GM23338 (cell line): ENCODE measurements at regions not wholly inside any gene's neighbourhood (a gene's known extent, or its start where the extent isn't known, plus 50 kb on each side); places are given as distances from the start of the nearest gene placed in this dataset.

Experiments used
- ATAC-seq: fragments of 200-7000 bp; cut with Tn5 transposase; 3 replicates; pipeline ENCODE4 v1.9.1; 2020
- DNase-seq: peaks from one replicate; pipeline ENCODE4 v3.0.0-alpha.2; 2015; ENCODE audit warnings: low spot score
- H2AFZ ChIP-seq: fragments of 200-600 bp; sonication (generic); 2 replicates; pipeline ENCODE4 v1.8.0; 2016; ENCODE audit warnings: antibody characterized with exemption, mild to moderate bottlenecking, moderate library complexity
- H3F3A ChIP-seq: fragments of 200-600 bp; sonication (generic); replicated peaks from 2 replicates; pipeline ENCODE4 v1.8.0; 2017; ENCODE audit warnings: antibody characterized with exemption, mixed run types, low read depth
- H3K27ac ChIP-seq: fragments of 200-600 bp; sonication (generic); 2 replicates; pipeline ENCODE4 v1.6.1; 2016; ENCODE audit warnings: low read depth
- H3K27me3 ChIP-seq: fragments of 200-600 bp; sonication (generic); 2 replicates; pipeline ENCODE4 v1.8.0; 2016; ENCODE audit warnings: mild to moderate bottlenecking, mixed run types, moderate library complexity; ENCODE audit not compliant: insufficient read depth
- H3K36me3 ChIP-seq: fragments of 200-600 bp; sonication (generic); 2 replicates; pipeline ENCODE4 v1.8.0; 2016; ENCODE audit warnings: mild to moderate bottlenecking; ENCODE audit not compliant: insufficient read depth
- H3K4me1 ChIP-seq: fragments of 200-600 bp; sonication (generic); 2 replicates; pipeline ENCODE4 v1.8.0; 2016; ENCODE audit warnings: mild to moderate bottlenecking, moderate library complexity; ENCODE audit not compliant: insufficient read depth
- H3K4me2 ChIP-seq: fragments of 200-600 bp; sonication (generic); 2 replicates; pipeline ENCODE4 v1.7.1; 2017; ENCODE audit warnings: mixed run types
- H3K4me3 ChIP-seq: fragments of 200-600 bp; sonication (generic); 2 replicates; pipeline ENCODE4 v1.6.1; 2016; ENCODE audit warnings: mixed run types
- H3K79me2 ChIP-seq: fragments of 200-600 bp; sonication (generic); replicated peaks from 2 replicates; pipeline ENCODE4 v1.8.0; 2017; ENCODE audit warnings: mild to moderate bottlenecking; ENCODE audit not compliant: insufficient read depth
- H3K9me2 ChIP-seq: fragments of 200-600 bp; sonication (generic); 2 replicates; pipeline ENCODE4 v1.8.0; 2017; ENCODE audit not compliant: insufficient read depth
- H4K20me1 ChIP-seq: fragments of 200-600 bp; sonication (generic); replicated peaks from 2 replicates; pipeline ENCODE4 v1.8.0; 2017; ENCODE audit warnings: mild to moderate bottlenecking; ENCODE audit not compliant: insufficient read depth
- H3K27ac Mint-ChIP-seq: 2 replicates; pipeline ENCODE4 v1.8.0; 2020; ENCODE audit warnings: inconsistent platforms, mild to moderate bottlenecking, moderate library complexity, mixed read lengths
- H3K27me3 Mint-ChIP-seq: 3 replicates; pipeline ENCODE4 v1.8.0; 2022; ENCODE audit warnings: low read depth, mild to moderate bottlenecking, moderate library complexity, mixed read lengths, inconsistent platforms; ENCODE audit not compliant: insufficient read depth, poor library complexity
- H3K36me3 Mint-ChIP-seq: 3 replicates; pipeline ENCODE4 v1.8.0; 2021; ENCODE audit warnings: low read depth, mild to moderate bottlenecking, inconsistent platforms, moderate library complexity, mixed read lengths
- H3K4me1 Mint-ChIP-seq: 3 replicates; pipeline ENCODE4 v1.8.0; 2020; ENCODE audit warnings: mild to moderate bottlenecking, inconsistent platforms, mixed read lengths
- H3K4me3 Mint-ChIP-seq: 3 replicates; pipeline ENCODE4 v1.8.0; 2021; ENCODE audit warnings: moderate library complexity, mild to moderate bottlenecking, inconsistent platforms, mixed read lengths
- H3K9me3 Mint-ChIP-seq: 3 replicates; pipeline ENCODE4 v1.8.0; 2020; ENCODE audit warnings: moderate library complexity, mild to moderate bottlenecking, inconsistent platforms, mixed read lengths
- CREB1 ChIP-seq: fragments of 250-450 bp; sonication (Bioruptor Pico); IDR thresholded peaks from 2 replicates; pipeline ENCODE4 v1.5.0; 2020; ENCODE audit warnings: low read depth, mild to moderate bottlenecking, moderate library complexity
- EZH2 ChIP-seq: fragments of 200-600 bp; sonication (generic); IDR thresholded peaks from one replicate; pipeline ENCODE4 v1.8.0; 2017; ENCODE audit warnings: antibody characterized with exemption, mild to moderate bottlenecking, low read depth; ENCODE audit not compliant: unreplicated experiment
- EZH2phosphoT487 ChIP-seq: fragments of 200-600 bp; sonication (generic); IDR thresholded peaks from one replicate; pipeline ENCODE4 v1.8.1; 2018; ENCODE audit warnings: antibody characterized with exemption; ENCODE audit not compliant: unreplicated experiment
- JUNB ChIP-seq: IDR thresholded peaks from one replicate; pipeline ENCODE4 v1.6.1; 2016; ENCODE audit warnings: antibody characterized with exemption; ENCODE audit not compliant: unreplicated experiment
- NANOG ChIP-seq: IDR thresholded peaks from 2 replicates; pipeline ENCODE4 v1.6.1; 2016; ENCODE audit warnings: antibody characterized with exemption, borderline replicate concordance
- POLR2AphosphoS5 ChIP-seq: IDR thresholded peaks from 2 replicates; pipeline ENCODE4 v1.6.1; 2016; ENCODE audit warnings: antibody characterized with exemption, low read depth
- STAT1 ChIP-seq: IDR thresholded peaks from one replicate; pipeline ENCODE4 v1.6.1; 2016; ENCODE audit warnings: antibody characterized with exemption; ENCODE audit not compliant: unreplicated experiment
- ZNF114 ChIP-seq: fragments of 250-450 bp; sonication (Bioruptor Pico); IDR thresholded peaks from 2 replicates; pipeline ENCODE4 v1.5.0; 2020; ENCODE audit warnings: mild to moderate bottlenecking, moderate library complexity
- ZNF331 ChIP-seq: fragments of 250-450 bp; sonication (Bioruptor Pico); IDR thresholded peaks from 2 replicates; pipeline ENCODE4 v1.5.0; 2020; ENCODE audit warnings: low read depth, mild to moderate bottlenecking, moderate library complexity
- TF ChIP-seq, protein P1 (sequence below): IDR thresholded peaks from 2 replicates; pipeline ENCODE4 v1.6.1; 2016; ENCODE audit warnings: antibody characterized with exemption
- TF ChIP-seq, protein P2 (sequence below), 2 experiments: fragments of 200-600 bp in 1 of 2; sonication (generic) in 1 of 2; conservative IDR thresholded peaks; 2 replicates each; pipeline versions ENCODE4 v1.5.1 to v1.6.1; 2016 to 2017; ENCODE audit warnings: antibody characterized with exemption in 2 of 2, low read depth in 2 of 2, mild to moderate bottlenecking in 2 of 2, moderate library complexity in 1 of 2
- TF ChIP-seq, protein P3 (sequence below): fragments of 250-450 bp; sonication (Bioruptor Pico); IDR thresholded peaks from 2 replicates; pipeline ENCODE4 v1.5.0; 2020; ENCODE audit warnings: mild to moderate bottlenecking, moderate library complexity
- TF ChIP-seq, protein P4 (sequence below): IDR thresholded peaks from one replicate; pipeline ENCODE4 v1.6.1; 2018; ENCODE audit warnings: antibody characterized with exemption; ENCODE audit not compliant: unreplicated experiment

DNA sequence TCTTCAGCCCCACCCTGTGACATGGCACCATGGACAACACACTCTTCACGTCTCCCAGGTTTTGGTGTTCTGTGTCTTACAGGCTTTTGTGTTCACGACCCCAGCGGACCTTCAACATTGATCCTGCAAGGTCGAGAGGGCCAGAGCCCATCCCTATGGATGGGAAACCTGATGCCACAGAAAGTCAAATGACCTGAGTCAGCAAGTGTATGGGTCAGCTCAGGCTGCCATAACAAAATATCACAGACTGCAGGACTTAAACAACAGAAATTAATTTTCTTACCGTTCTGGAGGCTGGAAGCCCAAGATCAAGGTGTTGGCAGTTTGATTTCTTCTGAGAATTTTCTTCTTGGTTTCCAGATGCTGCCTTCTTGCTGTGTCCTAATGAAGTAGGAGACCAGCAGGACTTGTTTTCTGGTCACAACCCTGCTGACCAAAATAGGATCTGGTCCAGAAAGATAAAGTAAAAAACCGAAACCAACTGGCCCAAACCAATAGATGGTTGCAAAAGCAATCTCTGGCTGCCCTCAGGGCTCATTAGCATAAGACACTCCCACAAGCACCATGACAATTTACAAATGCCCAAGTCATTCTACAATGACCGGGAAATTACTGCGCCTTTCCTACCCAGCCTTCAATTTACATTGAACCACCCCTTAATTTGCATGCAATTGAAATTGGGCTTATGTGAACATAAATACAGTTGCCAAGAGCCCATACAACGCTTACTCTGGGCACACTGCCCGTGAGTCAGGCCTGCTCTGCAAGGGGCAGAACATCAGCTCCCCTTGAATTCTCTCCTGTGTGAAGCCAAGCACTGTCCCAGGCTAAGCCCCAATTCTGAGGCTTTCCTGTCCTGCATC lies 82.9 kb upstream of the SLC22A11 start:
- DNase-seq (no peak), ATAC-seq (no peak)
- H3K4me2 ChIP-seq = no peak overlapping the region
- no peak overlapping the region for H3K27ac Mint-ChIP-seq
- H3K9me2 ChIP-seq = no peaks in the 10 kb centered on the region
- H3K4me1 ChIP-seq = peaks cover 6% of the 10 kb centered on the region; the same call in 1 of the 2 replicates
- H3K4me3 Mint-ChIP-seq = no peak overlapping the region
- H3K27ac ChIP-seq = no peak overlapping the region
- no peaks in the 10 kb centered on the region for H3K36me3 ChIP-seq
- H3K79me2 ChIP-seq = no peaks in the 10 kb centered on the region
- peaks cover 22% of the 10 kb centered on the region; the same call in 1 of the 2 replicates for H3K27me3 ChIP-seq
- no peak for TF ChIP-seq NANOG
- TF ChIP-seq EZH2phosphoT487 = no peak
- TF ChIP-seq CREB1 (CRISPR knock-in tag) = no peak
- TF ChIP-seq, protein P1, sequence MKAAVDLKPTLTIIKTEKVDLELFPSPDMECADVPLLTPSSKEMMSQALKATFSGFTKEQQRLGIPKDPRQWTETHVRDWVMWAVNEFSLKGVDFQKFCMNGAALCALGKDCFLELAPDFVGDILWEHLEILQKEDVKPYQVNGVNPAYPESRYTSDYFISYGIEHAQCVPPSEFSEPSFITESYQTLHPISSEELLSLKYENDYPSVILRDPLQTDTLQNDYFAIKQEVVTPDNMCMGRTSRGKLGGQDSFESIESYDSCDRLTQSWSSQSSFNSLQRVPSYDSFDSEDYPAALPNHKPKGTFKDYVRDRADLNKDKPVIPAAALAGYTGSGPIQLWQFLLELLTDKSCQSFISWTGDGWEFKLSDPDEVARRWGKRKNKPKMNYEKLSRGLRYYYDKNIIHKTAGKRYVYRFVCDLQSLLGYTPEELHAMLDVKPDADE = no peak
- TF ChIP-seq, protein P2, sequence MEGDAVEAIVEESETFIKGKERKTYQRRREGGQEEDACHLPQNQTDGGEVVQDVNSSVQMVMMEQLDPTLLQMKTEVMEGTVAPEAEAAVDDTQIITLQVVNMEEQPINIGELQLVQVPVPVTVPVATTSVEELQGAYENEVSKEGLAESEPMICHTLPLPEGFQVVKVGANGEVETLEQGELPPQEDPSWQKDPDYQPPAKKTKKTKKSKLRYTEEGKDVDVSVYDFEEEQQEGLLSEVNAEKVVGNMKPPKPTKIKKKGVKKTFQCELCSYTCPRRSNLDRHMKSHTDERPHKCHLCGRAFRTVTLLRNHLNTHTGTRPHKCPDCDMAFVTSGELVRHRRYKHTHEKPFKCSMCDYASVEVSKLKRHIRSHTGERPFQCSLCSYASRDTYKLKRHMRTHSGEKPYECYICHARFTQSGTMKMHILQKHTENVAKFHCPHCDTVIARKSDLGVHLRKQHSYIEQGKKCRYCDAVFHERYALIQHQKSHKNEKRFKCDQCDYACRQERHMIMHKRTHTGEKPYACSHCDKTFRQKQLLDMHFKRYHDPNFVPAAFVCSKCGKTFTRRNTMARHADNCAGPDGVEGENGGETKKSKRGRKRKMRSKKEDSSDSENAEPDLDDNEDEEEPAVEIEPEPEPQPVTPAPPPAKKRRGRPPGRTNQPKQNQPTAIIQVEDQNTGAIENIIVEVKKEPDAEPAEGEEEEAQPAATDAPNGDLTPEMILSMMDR (conservative IDR thresholded peaks at IDR 0.05; ENCODE audit: low read depth in 2 of 2) = no peak
- TF ChIP-seq EZH2 = no peak
- TF ChIP-seq, protein P3, sequence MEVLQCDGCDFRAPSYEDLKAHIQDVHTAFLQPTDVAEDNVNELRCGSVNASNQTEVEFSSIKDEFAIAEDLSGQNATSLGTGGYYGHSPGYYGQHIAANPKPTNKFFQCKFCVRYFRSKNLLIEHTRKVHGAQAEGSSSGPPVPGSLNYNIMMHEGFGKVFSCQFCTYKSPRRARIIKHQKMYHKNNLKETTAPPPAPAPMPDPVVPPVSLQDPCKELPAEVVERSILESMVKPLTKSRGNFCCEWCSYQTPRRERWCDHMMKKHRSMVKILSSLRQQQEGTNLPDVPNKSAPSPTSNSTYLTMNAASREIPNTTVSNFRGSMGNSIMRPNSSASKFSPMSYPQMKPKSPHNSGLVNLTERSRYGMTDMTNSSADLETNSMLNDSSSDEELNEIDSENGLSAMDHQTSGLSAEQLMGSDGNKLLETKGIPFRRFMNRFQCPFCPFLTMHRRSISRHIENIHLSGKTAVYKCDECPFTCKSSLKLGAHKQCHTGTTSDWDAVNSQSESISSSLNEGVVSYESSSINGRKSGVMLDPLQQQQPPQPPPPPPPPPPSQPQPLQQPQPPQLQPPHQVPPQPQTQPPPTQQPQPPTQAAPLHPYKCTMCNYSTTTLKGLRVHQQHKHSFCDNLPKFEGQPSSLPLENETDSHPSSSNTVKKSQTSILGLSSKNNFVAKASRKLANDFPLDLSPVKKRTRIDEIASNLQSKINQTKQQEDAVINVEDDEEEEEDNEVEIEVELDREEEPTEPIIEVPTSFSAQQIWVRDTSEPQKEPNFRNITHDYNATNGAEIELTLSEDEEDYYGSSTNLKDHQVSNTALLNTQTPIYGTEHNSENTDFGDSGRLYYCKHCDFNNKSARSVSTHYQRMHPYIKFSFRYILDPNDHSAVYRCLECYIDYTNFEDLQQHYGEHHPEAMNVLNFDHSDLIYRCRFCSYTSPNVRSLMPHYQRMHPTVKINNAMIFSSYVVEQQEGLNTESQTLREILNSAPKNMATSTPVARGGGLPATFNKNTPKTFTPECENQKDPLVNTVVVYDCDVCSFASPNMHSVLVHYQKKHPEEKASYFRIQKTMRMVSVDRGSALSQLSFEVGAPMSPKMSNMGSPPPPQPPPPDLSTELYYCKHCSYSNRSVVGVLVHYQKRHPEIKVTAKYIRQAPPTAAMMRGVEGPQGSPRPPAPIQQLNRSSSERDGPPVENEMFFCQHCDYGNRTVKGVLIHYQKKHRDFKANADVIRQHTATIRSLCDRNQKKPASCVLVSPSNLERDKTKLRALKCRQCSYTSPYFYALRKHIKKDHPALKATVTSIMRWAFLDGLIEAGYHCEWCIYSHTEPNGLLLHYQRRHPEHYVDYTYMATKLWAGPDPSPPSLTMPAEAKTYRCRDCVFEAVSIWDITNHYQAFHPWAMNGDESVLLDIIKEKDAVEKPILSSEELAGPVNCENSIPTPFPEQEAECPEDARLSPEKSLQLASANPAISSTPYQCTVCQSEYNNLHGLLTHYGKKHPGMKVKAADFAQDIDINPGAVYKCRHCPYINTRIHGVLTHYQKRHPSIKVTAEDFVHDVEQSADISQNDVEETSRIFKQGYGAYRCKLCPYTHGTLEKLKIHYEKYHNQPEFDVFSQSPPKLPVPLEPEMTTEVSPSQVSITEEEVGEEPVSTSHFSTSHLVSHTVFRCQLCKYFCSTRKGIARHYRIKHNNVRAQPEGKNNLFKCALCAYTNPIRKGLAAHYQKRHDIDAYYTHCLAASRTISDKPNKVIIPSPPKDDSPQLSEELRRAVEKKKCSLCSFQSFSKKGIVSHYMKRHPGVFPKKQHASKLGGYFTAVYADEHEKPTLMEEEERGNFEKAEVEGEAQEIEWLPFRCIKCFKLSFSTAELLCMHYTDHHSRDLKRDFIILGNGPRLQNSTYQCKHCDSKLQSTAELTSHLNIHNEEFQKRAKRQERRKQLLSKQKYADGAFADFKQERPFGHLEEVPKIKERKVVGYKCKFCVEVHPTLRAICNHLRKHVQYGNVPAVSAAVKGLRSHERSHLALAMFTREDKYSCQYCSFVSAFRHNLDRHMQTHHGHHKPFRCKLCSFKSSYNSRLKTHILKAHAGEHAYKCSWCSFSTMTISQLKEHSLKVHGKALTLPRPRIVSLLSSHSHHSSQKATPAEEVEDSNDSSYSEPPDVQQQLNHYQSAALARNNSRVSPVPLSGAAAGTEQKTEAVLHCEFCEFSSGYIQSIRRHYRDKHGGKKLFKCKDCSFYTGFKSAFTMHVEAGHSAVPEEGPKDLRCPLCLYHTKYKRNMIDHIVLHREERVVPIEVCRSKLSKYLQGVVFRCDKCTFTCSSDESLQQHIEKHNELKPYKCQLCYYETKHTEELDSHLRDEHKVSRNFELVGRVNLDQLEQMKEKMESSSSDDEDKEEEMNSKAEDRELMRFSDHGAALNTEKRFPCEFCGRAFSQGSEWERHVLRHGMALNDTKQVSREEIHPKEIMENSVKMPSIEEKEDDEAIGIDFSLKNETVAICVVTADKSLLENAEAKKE (CRISPR knock-in tag) = no peak
- TF ChIP-seq POLR2AphosphoS5 = no peak
- no peak for TF ChIP-seq ZNF114 (CRISPR knock-in tag)
- no peak for TF ChIP-seq STAT1
- TF ChIP-seq, protein P4, sequence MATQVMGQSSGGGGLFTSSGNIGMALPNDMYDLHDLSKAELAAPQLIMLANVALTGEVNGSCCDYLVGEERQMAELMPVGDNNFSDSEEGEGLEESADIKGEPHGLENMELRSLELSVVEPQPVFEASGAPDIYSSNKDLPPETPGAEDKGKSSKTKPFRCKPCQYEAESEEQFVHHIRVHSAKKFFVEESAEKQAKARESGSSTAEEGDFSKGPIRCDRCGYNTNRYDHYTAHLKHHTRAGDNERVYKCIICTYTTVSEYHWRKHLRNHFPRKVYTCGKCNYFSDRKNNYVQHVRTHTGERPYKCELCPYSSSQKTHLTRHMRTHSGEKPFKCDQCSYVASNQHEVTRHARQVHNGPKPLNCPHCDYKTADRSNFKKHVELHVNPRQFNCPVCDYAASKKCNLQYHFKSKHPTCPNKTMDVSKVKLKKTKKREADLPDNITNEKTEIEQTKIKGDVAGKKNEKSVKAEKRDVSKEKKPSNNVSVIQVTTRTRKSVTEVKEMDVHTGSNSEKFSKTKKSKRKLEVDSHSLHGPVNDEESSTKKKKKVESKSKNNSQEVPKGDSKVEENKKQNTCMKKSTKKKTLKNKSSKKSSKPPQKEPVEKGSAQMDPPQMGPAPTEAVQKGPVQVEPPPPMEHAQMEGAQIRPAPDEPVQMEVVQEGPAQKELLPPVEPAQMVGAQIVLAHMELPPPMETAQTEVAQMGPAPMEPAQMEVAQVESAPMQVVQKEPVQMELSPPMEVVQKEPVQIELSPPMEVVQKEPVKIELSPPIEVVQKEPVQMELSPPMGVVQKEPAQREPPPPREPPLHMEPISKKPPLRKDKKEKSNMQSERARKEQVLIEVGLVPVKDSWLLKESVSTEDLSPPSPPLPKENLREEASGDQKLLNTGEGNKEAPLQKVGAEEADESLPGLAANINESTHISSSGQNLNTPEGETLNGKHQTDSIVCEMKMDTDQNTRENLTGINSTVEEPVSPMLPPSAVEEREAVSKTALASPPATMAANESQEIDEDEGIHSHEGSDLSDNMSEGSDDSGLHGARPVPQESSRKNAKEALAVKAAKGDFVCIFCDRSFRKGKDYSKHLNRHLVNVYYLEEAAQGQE = no peak
- no peak for TF ChIP-seq ZNF331 (CRISPR knock-in tag)
- no peak for TF ChIP-seq JUNB
- H3K36me3 Mint-ChIP-seq = no peaks in the 10 kb centered on the region
- H3K4me3 ChIP-seq = no peak overlapping the region
- H2AFZ ChIP-seq = no peak overlapping the region; the same call in 1 of the 2 replicates
- no peaks in the 10 kb centered on the region; the same call in 2 of the 3 replicates for H3K9me3 Mint-ChIP-seq
- H3K4me1 Mint-ChIP-seq = peaks cover 11% of the 10 kb centered on the region
- H4K20me1 ChIP-seq = no peaks in the 10 kb centered on the region
- H3K27me3 Mint-ChIP-seq = peaks cover 11% of the 10 kb centered on the region
- H3F3A ChIP-seq = no peaks in the 10 kb centered on the region
